DND-41 (cell line): ENCODE measurements at regions not wholly inside any gene's neighbourhood (a gene's known extent, or its start where the extent isn't known, plus 50 kb on each side); places are given as distances from the start of the nearest gene placed in this dataset.

ENCODE experiments used
- EZH2 ChIP-seq: IDR thresholded peaks from 3 replicates; pipeline ENCODE4 v1.6.1; 2012; ENCODE audit warnings: borderline replicate concordance, low read depth, mild to moderate bottlenecking, moderate library complexity, low read length, inconsistent platforms; ENCODE audit not compliant: severe bottlenecking
- TF ChIP-seq, protein P1 (sequence below): IDR thresholded peaks from 2 replicates; pipeline ENCODE4 v1.5.1; 2012; ENCODE audit warnings: borderline replicate concordance, low read length, moderate library complexity, mild to moderate bottlenecking; ENCODE audit not compliant: poor library complexity, severe bottlenecking; ENCODE audit errors: extremely low read depth

DNA sequence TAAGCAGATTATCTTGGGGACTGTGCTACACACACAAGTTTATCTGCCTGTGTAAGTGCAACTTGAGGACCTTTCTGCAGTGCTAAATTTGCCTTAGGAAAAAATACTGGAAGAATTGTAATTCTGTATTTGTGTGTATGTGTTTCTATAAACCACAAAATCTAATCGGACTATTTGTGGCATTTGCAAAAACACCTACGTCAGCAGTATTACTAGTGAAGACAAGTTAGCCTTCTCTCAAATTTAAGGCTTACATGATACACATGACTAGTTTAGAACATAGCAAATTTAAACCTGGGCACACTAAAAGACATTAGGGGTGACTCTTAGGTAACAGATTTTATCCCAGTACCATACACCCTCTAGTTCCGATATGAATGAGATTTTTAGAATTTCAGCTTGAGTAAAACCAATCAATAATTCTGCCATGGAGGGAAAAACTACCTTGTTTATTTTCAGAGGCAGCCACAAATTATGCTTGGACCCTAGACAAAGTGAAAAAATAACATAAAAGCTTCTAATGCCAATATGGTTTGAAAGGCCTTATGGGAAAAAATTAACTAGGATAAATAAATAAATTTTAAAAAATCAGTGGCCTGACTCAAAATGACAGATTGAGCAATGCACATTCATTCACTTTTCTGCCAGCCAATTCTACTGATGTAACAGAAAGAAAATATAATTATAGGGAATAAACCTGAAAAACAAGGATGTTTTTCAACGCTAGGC, 176.4 kb downstream of the SNCA start:
- TF ChIP-seq, protein P1, sequence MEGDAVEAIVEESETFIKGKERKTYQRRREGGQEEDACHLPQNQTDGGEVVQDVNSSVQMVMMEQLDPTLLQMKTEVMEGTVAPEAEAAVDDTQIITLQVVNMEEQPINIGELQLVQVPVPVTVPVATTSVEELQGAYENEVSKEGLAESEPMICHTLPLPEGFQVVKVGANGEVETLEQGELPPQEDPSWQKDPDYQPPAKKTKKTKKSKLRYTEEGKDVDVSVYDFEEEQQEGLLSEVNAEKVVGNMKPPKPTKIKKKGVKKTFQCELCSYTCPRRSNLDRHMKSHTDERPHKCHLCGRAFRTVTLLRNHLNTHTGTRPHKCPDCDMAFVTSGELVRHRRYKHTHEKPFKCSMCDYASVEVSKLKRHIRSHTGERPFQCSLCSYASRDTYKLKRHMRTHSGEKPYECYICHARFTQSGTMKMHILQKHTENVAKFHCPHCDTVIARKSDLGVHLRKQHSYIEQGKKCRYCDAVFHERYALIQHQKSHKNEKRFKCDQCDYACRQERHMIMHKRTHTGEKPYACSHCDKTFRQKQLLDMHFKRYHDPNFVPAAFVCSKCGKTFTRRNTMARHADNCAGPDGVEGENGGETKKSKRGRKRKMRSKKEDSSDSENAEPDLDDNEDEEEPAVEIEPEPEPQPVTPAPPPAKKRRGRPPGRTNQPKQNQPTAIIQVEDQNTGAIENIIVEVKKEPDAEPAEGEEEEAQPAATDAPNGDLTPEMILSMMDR = no peak
- no peak for TF ChIP-seq EZH2
